ENCODE measurements at regions not wholly inside any gene's neighbourhood (a gene's known extent, or its start where the extent isn't known, plus 50 kb on each side); places are given as distances from the start of the nearest gene placed in this dataset.

- no peak for DNase-seq
- no CpG with 5 or more reads among the region's 3 CpGs for WGBS (ENCODE audit: extremely low coverage, insufficient coverage, insufficient read length)
Measured at GRCh38 chr12:45613296-45613695, 116.2 kb upstream of the ARID2 start.

DNA sequence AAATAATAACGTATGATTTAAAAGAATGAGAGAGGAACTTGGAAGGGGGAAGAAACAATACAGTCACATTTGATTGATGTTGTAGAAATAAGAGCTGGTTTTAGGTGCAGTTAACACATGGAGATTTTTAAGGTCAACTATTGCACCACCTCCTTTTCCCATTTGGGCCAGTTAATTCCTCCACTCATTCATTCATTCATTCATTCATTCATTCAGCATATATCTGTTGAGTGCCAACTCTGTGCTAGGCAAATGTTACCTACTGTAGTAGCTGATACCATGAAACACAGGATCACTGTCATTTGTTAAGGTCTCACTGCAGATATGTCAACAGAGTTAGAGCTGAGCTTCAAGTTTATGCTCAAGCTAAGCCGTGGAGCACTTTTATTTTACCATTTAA is 115.7 kb upstream of the ARID2 start:
- Histone ChIP-seq H3K4me3 (ENCODE audit: low read depth, low read length) (no peak overlapping the region), H3K79me2 (ENCODE audit: control insufficient read depth, insufficient read depth, low read length, poor library complexity) (no peaks in the 10 kb centered on the region), H2AK5ac (ENCODE audit: low read length) (no peak overlapping the region), H3K23ac (ENCODE audit: low read length) (no peak overlapping the region), H2BK120ac (ENCODE audit: insufficient read depth, low read length, poor library complexity) (no peak overlapping the region), H3K79me1 (ENCODE audit: low read length) (no peaks in the 10 kb centered on the region), H3K4me2 (ENCODE audit: low read length) (no peak overlapping the region), H3K14ac (ENCODE audit: low read length) (no peak overlapping the region), H4K91ac (ENCODE audit: low read depth, low read length) (no peak overlapping the region), H3K9ac (ENCODE audit: low read length) (no peak overlapping the region), H3K4ac (ENCODE audit: low read depth, low read length) (no peak overlapping the region), H3K27me3 (ENCODE audit: insufficient read depth, low read length) (no peaks in the 10 kb centered on the region), H4K12ac (ENCODE audit: low read depth, low read length) (no peak overlapping the region), H3K9me3 (ENCODE audit: insufficient read depth, low read depth, low read length) (no peaks in the 10 kb centered on the region), H4K8ac (ENCODE audit: low read depth, low read length) (no peak overlapping the region), H3K4me1 (ENCODE audit: control insufficient read depth in 1 of 2, insufficient read depth in 2 of 2, low read length in 2 of 2) (no peaks in the 10 kb centered on the region), H2AFZ (ENCODE audit: insufficient read depth, low read length, poor library complexity) (no peak overlapping the region), H3K27ac (ENCODE audit: low read depth, low read length) (no peak overlapping the region), H3K18ac (ENCODE audit: low read length) (no peak overlapping the region), H2BK5ac (ENCODE audit: low read depth, low read length, poor library complexity) (no peak overlapping the region), H2BK12ac (ENCODE audit: low read length) (no peak overlapping the region), H3K36me3 (ENCODE audit: control insufficient read depth in 1 of 2, insufficient read depth in 2 of 2, low read length in 2 of 2) (no peaks in the 10 kb centered on the region)
- WGBS (ENCODE audit: extremely low coverage, insufficient coverage, insufficient read length), result 100% methylated on average over 1 of the region's 2 CpGs
- DNase-seq, result no peak

More at GRCh38 chr12:45613296-45613695, 116.2 kb upstream of the ARID2 start:
- Histone ChIP-seq H3K79me2 (ENCODE audit: control insufficient read depth, insufficient read depth, low read length, poor library complexity) (no peaks in the 10 kb centered on the region), H2AK5ac (ENCODE audit: low read length) (no peak overlapping the region), H2BK5ac (ENCODE audit: low read depth, low read length, poor library complexity) (no peak overlapping the region), H2BK120ac (ENCODE audit: insufficient read depth, low read length, poor library complexity) (no peak overlapping the region), H3K14ac (ENCODE audit: low read length) (no peak overlapping the region), H3K4me1 (ENCODE audit: control insufficient read depth in 1 of 2, insufficient read depth in 2 of 2, low read length in 2 of 2) (no peaks in the 10 kb centered on the region), H3K9me3 (ENCODE audit: insufficient read depth, low read depth, low read length) (no peaks in the 10 kb centered on the region), H2AFZ (ENCODE audit: insufficient read depth, low read length, poor library complexity) (no peak overlapping the region), H4K91ac (ENCODE audit: low read depth, low read length) (no peak overlapping the region), H3K4me3 (ENCODE audit: low read depth, low read length) (no peak overlapping the region), H3K23ac (ENCODE audit: low read length) (no peak overlapping the region), H3K18ac (ENCODE audit: low read length) (no peak overlapping the region), H3K79me1 (ENCODE audit: low read length) (no peaks in the 10 kb centered on the region), H3K4me2 (ENCODE audit: low read length) (no peak overlapping the region), H2BK12ac (ENCODE audit: low read length) (no peak overlapping the region), H4K12ac (ENCODE audit: low read depth, low read length) (no peak overlapping the region), H3K27ac (ENCODE audit: low read depth, low read length) (no peak overlapping the region), H3K9ac (ENCODE audit: low read length) (no peak overlapping the region), H3K27me3 (ENCODE audit: insufficient read depth, low read length) (no peaks in the 10 kb centered on the region), H4K8ac (ENCODE audit: low read depth, low read length) (no peak overlapping the region), H3K36me3 (ENCODE audit: control insufficient read depth in 1 of 2, insufficient read depth in 2 of 2, low read length in 2 of 2) (no peaks in the 10 kb centered on the region), H3K4ac (ENCODE audit: low read depth, low read length) (no peak overlapping the region)

GRCh38 chr12:45615268-45615667 is 114.2 kb upstream of the ARID2 start:
- no peak for DNase-seq
- Histone ChIP-seq H2BK120ac (ENCODE audit: insufficient read depth, low read length, poor library complexity) (no peak overlapping the region), H2BK12ac (ENCODE audit: low read length) (no peak overlapping the region), H3K14ac (ENCODE audit: low read length) (no peak overlapping the region), H3K4ac (ENCODE audit: low read depth, low read length) (no peak overlapping the region), H3K9me3 (ENCODE audit: insufficient read depth, low read depth, low read length) (no peaks in the 10 kb centered on the region), H3K79me2 (ENCODE audit: control insufficient read depth, insufficient read depth, low read length, poor library complexity) (no peaks in the 10 kb centered on the region), H3K4me3 (ENCODE audit: low read depth, low read length) (no peak overlapping the region), H3K27me3 (ENCODE audit: insufficient read depth, low read length) (no peaks in the 10 kb centered on the region), H2AFZ (ENCODE audit: insufficient read depth, low read length, poor library complexity) (no peak overlapping the region), H3K9ac (ENCODE audit: low read length) (no peak overlapping the region), H3K79me1 (ENCODE audit: low read length) (no peaks in the 10 kb centered on the region), H4K91ac (ENCODE audit: low read depth, low read length) (no peak overlapping the region), H3K36me3 (ENCODE audit: control insufficient read depth in 1 of 2, insufficient read depth in 2 of 2, low read length in 2 of 2) (no peaks in the 10 kb centered on the region), H3K4me1 (ENCODE audit: control insufficient read depth in 1 of 2, insufficient read depth in 2 of 2, low read length in 2 of 2) (no peaks in the 10 kb centered on the region), H4K8ac (ENCODE audit: low read depth, low read length) (no peak overlapping the region), H3K18ac (ENCODE audit: low read length) (no peak overlapping the region), H3K23ac (ENCODE audit: low read length) (no peak overlapping the region), H3K27ac (ENCODE audit: low read depth, low read length) (no peak overlapping the region), H2BK5ac (ENCODE audit: low read depth, low read length, poor library complexity) (no peak overlapping the region), H2AK5ac (ENCODE audit: low read length) (no peak overlapping the region), H3K4me2 (ENCODE audit: low read length) (no peak overlapping the region), H4K12ac (ENCODE audit: low read depth, low read length) (no peak overlapping the region)
- no CpG with 5 or more reads among the region's 1 CpG for WGBS (ENCODE audit: extremely low coverage, insufficient coverage, insufficient read length)

DNA sequence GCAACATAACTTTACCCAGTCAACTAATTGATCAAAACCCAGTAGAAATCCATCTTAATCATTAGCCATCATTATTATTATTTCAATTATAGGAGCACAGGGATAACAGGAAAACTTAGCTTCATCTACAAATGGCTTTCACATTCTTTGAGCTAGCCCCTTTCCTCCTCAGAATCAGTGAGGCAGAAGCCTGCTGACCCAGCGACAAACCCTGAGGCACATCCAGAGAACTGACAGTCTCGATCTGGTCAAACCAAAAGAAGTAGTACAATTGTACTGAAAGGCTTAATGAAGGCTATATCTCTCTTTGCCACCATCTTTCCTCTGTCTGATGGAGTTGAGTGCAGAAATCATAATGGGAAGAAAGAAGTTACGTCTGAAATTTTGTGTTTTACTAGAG is 109.8 kb upstream of the ARID2 start:
- Histone ChIP-seq H3K4me2 (ENCODE audit: low read length) (no peak overlapping the region), H3K27ac (ENCODE audit: low read depth, low read length) (no peak overlapping the region), H3K27me3 (ENCODE audit: insufficient read depth, low read length) (no peaks in the 10 kb centered on the region), H4K12ac (ENCODE audit: low read depth, low read length) (no peak overlapping the region), H2BK5ac (ENCODE audit: low read depth, low read length, poor library complexity) (no peak overlapping the region), H2BK120ac (ENCODE audit: insufficient read depth, low read length, poor library complexity) (no peak overlapping the region), H3K23ac (ENCODE audit: low read length) (no peak overlapping the region), H3K9ac (ENCODE audit: low read length) (no peak overlapping the region), H3K18ac (ENCODE audit: low read length) (no peak overlapping the region), H2AFZ (ENCODE audit: insufficient read depth, low read length, poor library complexity) (no peak overlapping the region), H3K4me3 (ENCODE audit: low read depth, low read length) (no peak overlapping the region), H3K9me3 (ENCODE audit: insufficient read depth, low read depth, low read length) (no peaks in the 10 kb centered on the region), H4K8ac (ENCODE audit: low read depth, low read length) (no peak overlapping the region), H3K79me2 (ENCODE audit: control insufficient read depth, insufficient read depth, low read length, poor library complexity) (no peaks in the 10 kb centered on the region), H3K4ac (ENCODE audit: low read depth, low read length) (no peak overlapping the region), H3K14ac (ENCODE audit: low read length) (no peak overlapping the region), H2AK5ac (ENCODE audit: low read length) (no peak overlapping the region), H2BK12ac (ENCODE audit: low read length) (no peak overlapping the region), H3K4me1 (ENCODE audit: control insufficient read depth in 1 of 2, insufficient read depth in 2 of 2, low read length in 2 of 2) (no peaks in the 10 kb centered on the region), H3K36me3 (ENCODE audit: control insufficient read depth in 1 of 2, insufficient read depth in 2 of 2, low read length in 2 of 2) (no peaks in the 10 kb centered on the region), H4K91ac (ENCODE audit: low read depth, low read length) (no peak overlapping the region), H3K79me1 (ENCODE audit: low read length) (no peaks in the 10 kb centered on the region)
- no CpG with 5 or more reads among the region's 3 CpGs for WGBS (ENCODE audit: extremely low coverage, insufficient coverage, insufficient read length)
- DNase-seq, result no peak
